HG03039 (cell line): ENCODE measurements at regions not wholly inside any gene's neighbourhood (a gene's known extent, or its start where the extent isn't known, plus 50 kb on each side); places are given as distances from the start of the nearest gene placed in this dataset.
"Not testable (repeated sequence)": the region's sequence is repeated elsewhere in the genome, so short reads cannot be mapped to it uniquely, and the experiment has no call there.

ENCODE experiments used
- ATAC-seq: cut with Tn5 transposase; IDR thresholded peaks from one replicate; pipeline ENCODE4 v1.9.1; 2021; ENCODE audit warnings: mild to moderate bottlenecking, moderate library complexity; ENCODE audit not compliant: unreplicated experiment

GRCh38 chr7:65722361-65722792, 150.5 kb upstream of the VKORC1L1 start:
- ATAC-seq, result no peak

DNA sequence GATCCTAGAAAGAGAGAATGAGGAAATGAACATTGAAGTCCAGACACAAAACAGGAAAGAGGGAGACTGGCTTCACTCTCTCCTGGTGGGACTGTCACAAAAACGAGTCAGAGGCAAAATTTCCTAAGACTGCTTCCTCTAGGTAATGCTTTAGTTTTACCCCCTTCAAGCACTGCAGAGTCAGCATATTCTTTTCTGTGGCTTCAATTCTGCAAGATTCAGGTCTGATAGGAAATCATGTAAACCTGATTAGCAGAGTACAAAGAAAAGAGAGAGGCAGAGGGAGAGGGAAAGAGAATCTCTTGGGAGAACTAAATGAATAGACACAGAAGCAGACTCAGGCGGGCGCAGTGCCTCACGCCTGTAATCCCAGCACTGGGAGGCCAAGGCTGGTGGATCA, 145.7 kb upstream of the VKORC1L1 start:
- not testable (repeated sequence) for ATAC-seq

GRCh38 chr7:65731129-65731528, 141.7 kb upstream of the VKORC1L1 start:
- no peak for ATAC-seq

- no peak for ATAC-seq
These were observed 141.3 kb upstream of the VKORC1L1 start for GRCh38 chr7:65731562-65732035.

DNA sequence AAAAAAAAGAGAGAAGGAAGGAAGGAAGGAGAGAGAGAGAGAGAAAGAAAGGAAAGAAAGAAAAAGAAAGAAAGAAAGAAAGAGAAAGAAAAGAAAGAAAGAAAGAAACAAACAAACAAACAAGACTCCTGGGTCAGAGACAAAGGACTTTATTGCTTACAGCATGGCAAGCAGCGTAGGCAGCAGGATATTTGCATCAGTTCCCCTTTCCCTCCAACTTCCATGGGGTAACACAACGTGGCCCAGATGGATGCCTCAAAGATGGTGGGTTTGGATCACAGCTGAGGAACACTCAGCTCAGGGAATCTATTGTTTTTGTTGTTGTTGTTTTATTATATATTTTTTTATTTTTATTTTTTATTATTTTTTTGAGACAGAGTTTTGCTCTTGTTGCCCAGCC, 128.5 kb upstream of the VKORC1L1 start:
- ATAC-seq, result no peak

DNA sequence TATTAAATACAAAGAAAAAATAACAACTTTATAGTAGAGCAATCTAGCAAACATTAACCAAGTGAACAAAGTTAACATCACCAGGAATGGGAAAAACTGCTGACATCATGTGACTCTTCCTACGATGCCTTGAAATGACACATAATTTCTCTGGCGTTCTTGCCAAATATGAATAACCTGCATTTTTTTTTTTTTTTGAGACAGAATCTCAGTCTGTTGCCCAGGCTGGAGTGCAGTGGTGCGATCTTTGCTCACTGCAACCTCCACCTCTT, 126.5 kb upstream of the VKORC1L1 start:
- no peak for ATAC-seq

GRCh38 chr7:65749039-65749438, 123.8 kb upstream of the VKORC1L1 start:
- ATAC-seq, result no peak

- ATAC-seq, result no peak
These were observed 123.4 kb upstream of the VKORC1L1 start for GRCh38 chr7:65749518-65749917.

GRCh38 chr7:65750511-65751344, 122.1 kb upstream of the VKORC1L1 start:
- ATAC-seq, result peak; percentile 100

- not testable (repeated sequence) for ATAC-seq
These were observed 118.8 kb upstream of the VKORC1L1 start for GRCh38 chr7:65754070-65754469.

GRCh38 chr7:65758991-65759390, 113.9 kb upstream of the VKORC1L1 start:
- not testable (repeated sequence) for ATAC-seq

- not testable (repeated sequence) for ATAC-seq
These were observed 110.2 kb upstream of the VKORC1L1 start for GRCh38 chr7:65762712-65763111.

- ATAC-seq, result not testable (repeated sequence)
These were observed 109.8 kb upstream of the VKORC1L1 start for GRCh38 chr7:65763114-65763513.

GRCh38 chr7:65770473-65771225, 102.2 kb upstream of the VKORC1L1 start:
- peak; percentile 99 for ATAC-seq

DNA sequence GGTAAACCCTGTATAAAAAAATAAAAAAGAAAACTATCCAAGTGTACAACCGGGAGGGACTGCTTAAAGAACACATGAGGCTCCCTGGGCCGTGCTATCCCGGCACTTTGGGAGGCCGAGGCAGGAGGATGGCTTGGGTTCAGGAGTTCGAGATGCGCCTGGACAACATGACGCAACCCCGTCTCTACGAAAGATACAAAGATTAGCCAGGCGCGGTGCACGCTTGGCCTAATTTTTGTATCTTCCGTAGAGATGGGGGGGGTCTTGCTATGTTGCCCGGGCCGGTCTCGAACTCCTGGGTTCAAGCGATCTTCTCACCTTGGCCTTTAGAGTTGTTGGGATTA, 101.7 kb upstream of the VKORC1L1 start:
- ATAC-seq, result not testable (repeated sequence)

- not testable (repeated sequence) for ATAC-seq
These were observed 96.2 kb upstream of the VKORC1L1 start for GRCh38 chr7:65776677-65777076.

GRCh38 chr7:65789943-65790342, 82.9 kb upstream of the VKORC1L1 start:
- not testable (repeated sequence) for ATAC-seq

DNA sequence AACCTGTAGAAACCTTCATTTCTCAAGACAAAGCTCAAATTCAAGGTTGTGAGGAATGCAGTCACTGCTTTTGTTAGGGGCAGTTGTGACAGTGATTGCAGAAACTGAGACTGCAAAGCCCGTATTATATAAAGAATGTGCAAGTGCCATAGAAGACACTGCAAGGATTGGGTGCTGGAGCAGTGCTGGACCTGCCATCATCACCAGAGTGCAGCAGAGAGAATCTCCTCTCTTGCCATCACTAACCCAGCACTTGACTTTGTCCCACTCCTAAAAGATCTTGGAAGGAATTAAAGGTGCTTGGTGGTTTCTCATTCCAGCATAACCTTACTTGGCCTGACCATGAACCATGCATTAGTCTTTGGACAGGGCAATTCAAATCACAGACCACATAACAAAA, 81.1 kb upstream of the VKORC1L1 start:
- not testable (repeated sequence) for ATAC-seq

- not testable (repeated sequence) for ATAC-seq
These were observed 80.1 kb upstream of the VKORC1L1 start for GRCh38 chr7:65792726-65793125.

DNA sequence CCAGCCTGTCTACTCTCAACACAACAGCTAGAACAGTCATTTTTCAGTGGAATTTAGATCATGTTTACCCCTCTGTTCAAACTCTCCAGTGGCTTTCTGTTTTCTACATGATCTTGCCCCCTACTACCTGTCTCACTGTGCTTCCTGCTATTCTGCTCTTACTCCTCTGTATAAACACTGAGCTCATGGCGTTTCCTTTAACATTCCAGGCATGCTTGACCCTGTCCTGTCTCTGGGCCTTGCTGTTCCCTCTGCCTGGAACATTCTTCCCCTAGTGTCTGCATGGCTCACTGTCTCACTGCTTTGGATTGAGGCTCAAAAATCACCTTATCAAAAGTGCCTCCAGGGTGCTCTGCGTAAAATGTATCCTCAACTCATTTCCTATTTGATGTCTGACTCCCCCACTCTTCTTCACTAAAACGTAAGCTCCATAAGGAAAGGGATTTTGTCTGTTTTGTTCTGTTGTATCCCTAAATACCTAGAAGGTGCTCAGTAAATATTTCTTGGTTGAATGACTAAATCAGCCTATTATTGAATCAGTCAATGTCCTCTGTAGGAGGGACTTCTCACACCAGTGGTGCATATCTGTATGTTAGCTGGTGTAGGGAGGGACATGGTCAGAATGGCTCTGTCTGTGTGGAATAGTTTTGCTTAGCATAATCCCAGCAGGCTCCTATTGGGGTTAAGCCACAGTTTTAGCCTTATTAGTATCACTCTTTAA, 78.0 kb upstream of the VKORC1L1 start:
- not testable (repeated sequence) for ATAC-seq

DNA sequence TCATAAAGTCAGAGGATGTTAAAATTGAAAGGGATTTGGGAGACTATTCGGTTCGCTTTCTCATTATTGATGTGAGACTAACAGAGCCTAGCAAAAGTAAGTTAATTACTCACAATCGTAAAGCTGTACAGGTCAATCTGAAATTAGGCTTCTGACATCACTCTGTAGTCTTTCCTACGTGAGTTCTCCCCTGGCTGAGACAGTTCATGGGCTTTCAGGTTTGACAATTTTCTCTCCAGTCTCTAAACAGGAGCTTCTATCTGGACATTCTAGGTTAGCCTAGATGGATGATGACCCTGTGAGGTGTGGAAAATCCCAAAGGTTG, 77.5 kb upstream of the VKORC1L1 start:
- ATAC-seq, result not testable (repeated sequence)

- ATAC-seq, result no peak
These were observed 76.7 kb upstream of the VKORC1L1 start for GRCh38 chr7:65796205-65796604.
